CD8-positive, alpha-beta memory T cell (primary cell): ENCODE measurements at regions not wholly inside any gene's neighbourhood (a gene's known extent, or its start where the extent isn't known, plus 50 kb on each side); places are given as distances from the start of the nearest gene placed in this dataset.
A peak's percentile ranks its signal among the peaks of the same experiment; 100 is the strongest.

Experiments used
- CTCF ChIA-PET: fragments of 350-600 bp; sonication (Branson Sonifier 250); formaldehyde crosslinking; loops from one replicate; lab custom pipeline; 2021; ENCODE audit warnings: antibody characterized with exemption; lab: Charles Lee
- POLR2A ChIA-PET: fragments of 350-600 bp; sonication (Branson Sonifier 250); formaldehyde crosslinking; loops from one replicate; lab custom pipeline; 2021; ENCODE audit warnings: antibody characterized with exemption; lab: Charles Lee
- DNase-seq, 5 donors: peaks; one replicate each; pipeline versions ENCODE4 v3.0.0 to v3.0.0-alpha.2; 2020 to 2022; ENCODE audit warnings: mixed read lengths in 1 of 5
- H3K27ac ChIP-seq: one replicate; pipeline ENCODE4 v1.7.0; 2013; ENCODE audit warnings: low read depth, mild to moderate bottlenecking, low read length, moderate library complexity
- H3K27me3 ChIP-seq: 2 replicates; pipeline ENCODE4 v1.7.0; 2013; ENCODE audit warnings: low read length, mild to moderate bottlenecking; ENCODE audit not compliant: insufficient read depth, poor library complexity, severe bottlenecking
- H3K36me3 ChIP-seq: 2 replicates; pipeline ENCODE4 v1.7.0; 2013; ENCODE audit warnings: mild to moderate bottlenecking, low read length, moderate library complexity; ENCODE audit not compliant: insufficient read depth
- H3K4me1 ChIP-seq: 2 replicates; pipeline ENCODE4 v1.7.0; 2013; ENCODE audit warnings: mild to moderate bottlenecking, low read length, moderate library complexity; ENCODE audit not compliant: insufficient read depth
- H3K4me3 ChIP-seq: 2 replicates; pipeline ENCODE4 v1.7.0; 2013; ENCODE audit warnings: mild to moderate bottlenecking, low read length
- H3K9me3 ChIP-seq: 2 replicates; pipeline ENCODE4 v1.7.0; 2013; ENCODE audit warnings: mild to moderate bottlenecking, low read length
- H3K27ac Mint-ChIP-seq, 8 donors: one replicate each; pipeline ENCODE4 v1.8.0; 2020 to 2021; ENCODE audit warnings: mixed read lengths in 8 of 8, mild to moderate bottlenecking in 6 of 8, inconsistent platforms in 3 of 8, moderate library complexity in 3 of 8
- H3K27me3 Mint-ChIP-seq, 2 donors: one replicate each; pipeline ENCODE4 v1.8.0; 2020 to 2021; ENCODE audit warnings: mixed read lengths in 2 of 2, mild to moderate bottlenecking in 1 of 2, moderate library complexity in 1 of 2
- H3K36me3 Mint-ChIP-seq, 3 donors: one replicate each; pipeline ENCODE4 v1.8.0; 2020 to 2021; ENCODE audit warnings: mixed read lengths in 3 of 3, inconsistent platforms in 1 of 3, mild to moderate bottlenecking in 1 of 3
- H3K4me1 Mint-ChIP-seq, 3 donors: one replicate each; pipeline ENCODE4 v1.8.0; 2020 to 2021; ENCODE audit warnings: mixed read lengths in 3 of 3, inconsistent platforms in 1 of 3, mild to moderate bottlenecking in 1 of 3
- H3K4me3 Mint-ChIP-seq, 7 donors: one replicate each; pipeline ENCODE4 v1.8.0; 2020 to 2021; ENCODE audit warnings: mixed read lengths in 7 of 7, mild to moderate bottlenecking in 6 of 7, moderate library complexity in 4 of 7, inconsistent platforms in 2 of 7
- H3K9me3 Mint-ChIP-seq, 5 donors: one replicate each; pipeline ENCODE4 v1.8.0; 2020 to 2022; ENCODE audit warnings: mixed read lengths in 5 of 5, mild to moderate bottlenecking in 3 of 5, moderate library complexity in 2 of 5, inconsistent platforms in 1 of 5

- Histone ChIP-seq H3K27ac (no peak overlapping the region), H3K27me3 (no peaks in the 10 kb centered on the region), H3K4me3 (no peak overlapping the region), H3K9me3 (no peaks in the 10 kb centered on the region), H3K4me1 (no peaks in the 10 kb centered on the region), H3K36me3 (no peaks in the 10 kb centered on the region)
- Mint-ChIP-seq H3K9me3 (no peaks in the 10 kb centered on the region), H3K36me3 (no peaks in the 10 kb centered on the region), H3K27ac (no peak overlapping the region), H3K4me1 (peaks cover 0 to 4% (median 0%) of the 10 kb centered on the region in 3 donors), H3K27me3 (peaks cover 3 to 46% of the 10 kb centered on the region in 2 donors), H3K4me3 (no peak overlapping the region)
- ChIA-PET CTCF (interaction anchor here (0.9 to 1.2 kb wide), 2 partner anchors 12 to 43 kb away, joined by 3 to 4 read pairs; no protein-coding TSS in a partner anchor), POLR2A (no interaction called here)
- no peak for DNase-seq
Observed at GRCh38 chr5:158063052-158063451, 204.1 kb upstream of the CLINT1 start.

- peaks cover 0 to 4% (median 0%) of the 10 kb centered on the region in 3 donors for H3K4me1 Mint-ChIP-seq
- H3K27me3 Mint-ChIP-seq = peaks cover 3 to 59% of the 10 kb centered on the region in 2 donors
- no peaks in the 10 kb centered on the region for H3K9me3 Mint-ChIP-seq
- no peak for DNase-seq
- Histone ChIP-seq H3K27ac (no peak overlapping the region), H3K9me3 (no peaks in the 10 kb centered on the region), H3K4me1 (no peaks in the 10 kb centered on the region), H3K27me3 (no peaks in the 10 kb centered on the region), H3K36me3 (no peaks in the 10 kb centered on the region), H3K4me3 (no peak overlapping the region)
- ChIA-PET POLR2A (no interaction called here), CTCF (no interaction called here)
- no peak overlapping the region for H3K4me3 Mint-ChIP-seq
- no peaks in the 10 kb centered on the region for H3K36me3 Mint-ChIP-seq
- H3K27ac Mint-ChIP-seq = no peak overlapping the region
Observed at GRCh38 chr5:158061451-158061850, 202.5 kb upstream of the CLINT1 start.

DNA sequence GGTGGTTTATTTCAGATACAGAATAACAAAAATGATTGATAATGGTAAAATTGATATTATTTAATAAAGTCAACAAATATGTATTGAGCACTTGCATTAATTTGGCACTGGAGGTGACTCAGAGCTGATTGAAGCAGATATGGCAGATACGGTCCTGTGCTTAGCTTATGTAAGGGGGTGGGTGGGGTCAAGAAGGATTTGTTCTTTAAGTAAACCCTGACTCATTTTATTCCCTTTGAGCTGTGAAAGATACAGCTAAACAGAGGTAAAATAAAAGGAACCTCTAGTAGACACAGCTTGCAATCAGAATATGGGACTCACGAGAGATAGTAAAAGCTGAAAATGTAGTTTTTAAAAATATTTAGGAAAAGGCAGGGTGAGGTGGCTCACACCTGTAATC lies 201.3 kb upstream of the CLINT1 start:
- H3K27ac ChIP-seq = no peak overlapping the region
- no peaks in the 10 kb centered on the region for H3K27me3 ChIP-seq
- Mint-ChIP-seq H3K9me3 (no peaks in the 10 kb centered on the region), H3K27ac (no peak overlapping the region), H3K4me1 (peaks cover 0 to under 1% (median 0%) of the 10 kb centered on the region in 3 donors), H3K4me3 (no peak overlapping the region), H3K27me3 (peaks cover 6 to 59% of the 10 kb centered on the region in 2 donors), H3K36me3 (no peaks in the 10 kb centered on the region)
- no peaks in the 10 kb centered on the region for H3K9me3 ChIP-seq
- no peaks in the 10 kb centered on the region for H3K4me1 ChIP-seq
- no peak overlapping the region for H3K4me3 ChIP-seq
- H3K36me3 ChIP-seq = no peaks in the 10 kb centered on the region
- POLR2A ChIA-PET = no interaction called here
- CTCF ChIA-PET = interaction anchor here (1.2 kb wide), 1 partner anchor 15 kb away, joined by 3 read pairs; no protein-coding TSS in a partner anchor
- DNase-seq = no peak

GRCh38 chr5:158058208-158059120 lies 199.5 kb upstream of the CLINT1 start:
- H3K4me1 Mint-ChIP-seq = no peaks in the 10 kb centered on the region
- Histone ChIP-seq H3K9me3 (no peaks in the 10 kb centered on the region), H3K27me3 (no peaks in the 10 kb centered on the region), H3K4me3 (no peak overlapping the region), H3K4me1 (no peaks in the 10 kb centered on the region), H3K27ac (no peak overlapping the region), H3K36me3 (no peaks in the 10 kb centered on the region)
- no peaks in the 10 kb centered on the region for H3K36me3 Mint-ChIP-seq
- POLR2A ChIA-PET = no interaction called here
- no peak for DNase-seq
- CTCF ChIA-PET = no interaction called here
- peaks cover 11 to 60% of the 10 kb centered on the region in 2 donors for H3K27me3 Mint-ChIP-seq
- H3K9me3 Mint-ChIP-seq = no peaks in the 10 kb centered on the region
- H3K4me3 Mint-ChIP-seq = no peak overlapping the region
- no peak overlapping the region for H3K27ac Mint-ChIP-seq

DNA sequence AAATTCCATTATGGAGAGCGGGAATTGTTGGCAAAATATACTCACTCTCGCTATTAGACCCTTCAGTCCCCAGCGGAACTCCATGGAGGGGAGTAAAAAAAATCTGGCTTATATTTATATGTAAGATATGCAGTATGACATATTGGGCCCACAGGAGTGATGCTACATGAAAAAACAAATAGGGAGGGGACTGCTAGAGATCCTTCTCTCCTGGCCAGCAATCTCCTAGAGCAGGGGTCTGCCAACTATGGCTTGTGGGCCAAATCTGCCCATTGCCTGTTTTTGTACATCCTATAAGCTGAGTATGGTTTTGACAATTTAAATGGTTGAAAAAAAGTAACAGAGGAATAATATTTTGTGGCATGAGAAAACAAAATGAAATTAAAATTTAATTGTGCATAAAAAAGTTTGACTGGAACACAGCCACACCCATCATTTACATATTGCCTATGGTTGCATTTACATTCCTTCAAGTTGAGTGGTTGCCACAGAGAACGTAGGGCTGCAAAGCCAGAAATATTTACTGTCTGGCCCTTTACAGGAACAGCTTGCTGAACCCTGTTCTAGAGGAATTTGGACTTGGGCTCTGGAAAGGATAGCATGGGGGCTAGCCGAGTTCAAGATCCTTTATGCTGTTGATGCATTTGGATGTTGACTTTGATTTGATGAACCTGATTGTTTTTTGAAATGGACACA lies 197.3 kb upstream of the CLINT1 start:
- DNase-seq = no peak
- CTCF ChIA-PET = no interaction called here
- Mint-ChIP-seq H3K9me3 (no peaks in the 10 kb centered on the region), H3K27ac (no peak overlapping the region), H3K27me3 (peaks cover 13 to 54% of the 10 kb centered on the region in 2 donors), H3K4me3 (no peak overlapping the region), H3K36me3 (no peaks in the 10 kb centered on the region), H3K4me1 (no peaks in the 10 kb centered on the region)
- Histone ChIP-seq H3K27me3 (no peaks in the 10 kb centered on the region), H3K36me3 (no peaks in the 10 kb centered on the region), H3K27ac (no peak overlapping the region), H3K9me3 (no peaks in the 10 kb centered on the region), H3K4me1 (no peaks in the 10 kb centered on the region), H3K4me3 (no peak overlapping the region)
- POLR2A ChIA-PET = no interaction called here

DNA sequence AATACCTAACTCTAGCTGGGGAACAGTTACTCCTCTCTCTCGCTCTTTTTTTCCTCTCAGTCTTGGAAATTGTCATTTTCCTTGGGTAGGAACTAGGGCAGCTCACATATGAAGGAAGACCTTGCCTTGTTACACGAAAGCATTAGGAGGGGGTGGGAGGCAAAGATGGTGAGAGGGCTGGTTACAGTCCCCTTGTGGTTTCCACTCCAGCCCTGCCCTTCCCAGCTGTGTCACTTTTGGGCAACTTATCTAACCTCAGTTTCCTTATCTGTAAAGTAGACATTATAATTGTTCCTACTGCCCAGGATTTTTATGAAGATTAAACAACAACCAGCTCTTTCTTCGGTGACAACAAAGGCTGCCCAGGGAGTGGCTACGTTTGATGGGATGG lies 196.2 kb upstream of the CLINT1 start:
- Histone ChIP-seq H3K27ac (no peak overlapping the region), H3K27me3 (no peaks in the 10 kb centered on the region), H3K36me3 (no peaks in the 10 kb centered on the region), H3K4me1 (no peaks in the 10 kb centered on the region), H3K9me3 (no peaks in the 10 kb centered on the region), H3K4me3 (no peak overlapping the region)
- no peaks in the 10 kb centered on the region for H3K9me3 Mint-ChIP-seq
- H3K36me3 Mint-ChIP-seq = no peaks in the 10 kb centered on the region
- H3K27ac Mint-ChIP-seq = peak overlapping the region in 1 of 8 donors; percentile 7
- no peak overlapping the region for H3K4me3 Mint-ChIP-seq
- H3K4me1 Mint-ChIP-seq = no peaks in the 10 kb centered on the region
- POLR2A ChIA-PET = no interaction called here
- H3K27me3 Mint-ChIP-seq = peaks cover 13 to 47% of the 10 kb centered on the region in 2 donors
- DNase-seq = no peak
- CTCF ChIA-PET = interaction anchor here (0.9 kb wide), 1 partner anchor 294 kb away, joined by 3 read pairs; no protein-coding TSS in a partner anchor

DNA sequence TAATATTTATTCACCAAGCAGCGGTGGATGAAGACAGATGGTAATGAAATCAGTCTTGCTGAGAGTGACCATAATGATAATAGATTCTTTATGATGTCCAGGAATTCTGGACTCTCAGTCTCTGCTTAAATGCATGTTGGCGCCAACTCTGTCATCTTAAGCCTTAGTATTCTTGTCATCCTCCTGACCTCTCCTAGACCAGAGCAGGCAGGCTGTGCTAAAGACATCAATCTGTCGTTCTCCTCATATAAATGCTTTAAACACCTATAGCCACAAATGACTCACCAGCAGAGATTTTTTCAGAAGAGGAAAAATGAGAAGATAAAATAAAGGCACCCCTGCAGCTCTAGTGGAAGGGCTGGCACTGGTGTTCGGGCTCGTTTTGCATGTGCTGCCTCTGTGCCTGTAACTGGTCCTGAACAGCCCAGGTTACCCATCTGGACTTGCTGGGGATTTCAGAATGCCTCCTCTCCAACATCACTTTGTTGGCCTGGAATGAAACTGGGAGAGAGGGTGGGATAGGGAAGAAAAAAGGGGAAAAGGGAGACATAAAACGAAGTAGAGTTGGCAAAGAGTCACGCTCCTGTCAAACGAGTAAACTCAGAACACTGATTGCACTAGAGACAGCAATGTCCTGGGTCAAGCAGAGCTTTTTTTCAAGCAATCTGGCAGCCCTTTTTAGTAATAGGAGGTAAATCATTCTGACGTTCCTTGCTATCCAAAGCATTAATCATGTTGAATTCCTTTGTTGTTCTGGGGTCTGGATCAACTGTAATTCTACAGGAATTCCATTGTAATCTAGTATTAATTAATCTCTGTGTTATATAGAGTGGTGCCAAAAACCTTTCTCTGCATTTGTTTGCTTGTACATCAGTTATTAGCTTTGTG lies 195.5 kb upstream of the CLINT1 start:
- H3K4me3 ChIP-seq = no peak overlapping the region
- no peaks in the 10 kb centered on the region for H3K9me3 Mint-ChIP-seq
- H3K4me1 ChIP-seq = no peaks in the 10 kb centered on the region
- H3K27me3 Mint-ChIP-seq = peaks cover 17 to 43% of the 10 kb centered on the region in 2 donors
- no peaks in the 10 kb centered on the region for H3K27me3 ChIP-seq
- ChIA-PET CTCF (interaction anchor here (0.9 kb wide), 1 partner anchor 293 kb away, joined by 3 read pairs; no protein-coding TSS in a partner anchor), POLR2A (no interaction called here)
- H3K9me3 ChIP-seq = no peaks in the 10 kb centered on the region
- no peaks in the 10 kb centered on the region for H3K4me1 Mint-ChIP-seq
- H3K36me3 Mint-ChIP-seq = no peaks in the 10 kb centered on the region
- H3K4me3 Mint-ChIP-seq = no peak overlapping the region
- DNase-seq = no peak
- H3K27ac ChIP-seq = no peak overlapping the region
- H3K36me3 ChIP-seq = no peaks in the 10 kb centered on the region
- no peak overlapping the region for H3K27ac Mint-ChIP-seq
